Pons (tissue), 1 donor: ENCODE measurements at regions not wholly inside any gene's neighbourhood (a gene's known extent, or its start where the extent isn't known, plus 50 kb on each side); places are given as distances from the start of the nearest gene placed in this dataset.

Experiments used
- DNase-seq: peaks from one replicate; pipeline ENCODE4 v3.0.0-alpha.2; 2016; ENCODE audit warnings: low spot score

- DNase-seq, result peak; percentile 21
These were observed 62.0 kb upstream of the TENT5A start for GRCh38 chr6:81814370-81815076.

- DNase-seq, result no peak
These were observed 60.8 kb upstream of the TENT5A start for GRCh38 chr6:81813305-81813704.

DNA sequence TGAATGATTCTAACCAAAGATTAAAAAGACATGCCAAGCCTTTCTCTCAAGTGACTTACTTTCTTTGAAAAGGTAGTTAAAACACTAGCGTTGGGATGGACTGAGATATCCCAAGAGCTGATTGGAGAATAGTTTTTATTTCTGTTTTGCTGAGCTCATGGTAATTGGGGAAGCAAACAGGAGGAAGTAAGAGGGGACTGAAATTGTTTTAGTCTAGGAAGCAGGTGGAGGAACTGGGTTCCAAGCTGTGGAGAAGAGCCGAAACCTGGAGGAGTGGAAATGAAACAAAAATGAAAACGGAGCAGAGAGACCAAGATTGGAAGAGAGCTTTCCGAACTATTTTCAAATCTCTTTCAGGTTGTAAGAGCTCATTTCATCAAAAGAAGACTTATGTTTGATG is 59.9 kb upstream of the TENT5A start:
- peak; percentile 50 for DNase-seq

DNA sequence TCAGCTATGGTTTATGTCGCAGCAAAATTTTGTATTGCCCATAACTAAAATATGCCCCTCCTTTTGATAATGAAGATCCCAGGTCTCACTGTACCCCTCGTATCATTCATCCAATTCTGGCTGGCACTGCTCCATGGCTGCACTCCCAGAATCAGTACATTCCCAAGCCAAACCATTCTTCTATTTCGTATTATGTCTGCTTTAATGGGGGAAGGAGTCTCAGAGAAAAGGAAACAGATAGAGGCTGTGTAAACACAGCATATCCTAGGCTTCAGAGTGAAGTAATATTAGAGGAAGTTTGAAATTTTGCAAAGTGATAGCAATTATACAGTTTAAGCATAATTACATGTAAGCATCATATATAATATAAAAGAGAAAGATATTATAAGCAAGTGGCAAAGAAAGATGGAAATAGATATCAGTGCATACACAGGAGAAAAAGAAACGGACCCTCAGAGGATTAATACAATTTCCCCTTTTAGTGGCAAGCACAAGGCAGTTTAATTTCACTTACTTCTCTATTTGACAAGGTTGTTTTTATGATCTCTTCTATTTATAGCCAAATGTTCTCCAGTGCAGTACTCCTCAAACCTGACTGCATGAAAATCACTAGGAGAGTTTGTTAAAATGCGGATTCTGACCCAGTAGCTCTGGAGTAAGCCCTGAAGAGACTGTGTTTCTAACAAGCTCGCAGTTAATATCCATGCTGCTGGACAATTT is 56.5 kb upstream of the TENT5A start:
- DNase-seq, result peak; percentile 47

- DNase-seq, result no peak
These were observed 54.5 kb upstream of the TENT5A start for GRCh38 chr6:81806793-81807565.

DNA sequence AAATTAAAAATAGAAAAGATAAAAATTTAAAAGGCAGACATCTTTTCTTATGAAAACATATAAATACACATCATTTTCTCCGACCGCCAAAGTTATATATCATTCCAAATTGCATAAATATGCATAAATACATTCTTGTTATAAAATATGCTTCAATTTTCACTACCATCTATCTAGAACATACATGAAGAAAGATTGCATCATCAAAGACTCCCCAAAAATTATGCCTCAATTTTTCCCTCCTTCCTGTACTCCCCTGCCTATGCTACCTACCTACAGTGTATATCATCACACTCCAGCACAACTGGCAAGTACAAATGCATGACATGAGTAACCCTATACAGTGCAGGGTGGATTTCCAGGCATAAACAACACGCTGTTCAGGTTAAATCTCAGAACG is 49.9 kb upstream of the TENT5A start:
- no peak for DNase-seq
